HAP-1 (cell line): ENCODE measurements at regions not wholly inside any gene's neighbourhood (a gene's known extent, or its start where the extent isn't known, plus 50 kb on each side); places are given as distances from the start of the nearest gene placed in this dataset.
"Not testable (repeated sequence)": the region's sequence is repeated elsewhere in the genome, so short reads cannot be mapped to it uniquely, and the experiment has no call there.

Source experiments
- DNase-seq, 2 experiments: peaks; one replicate each; pipeline ENCODE4 v3.0.0-alpha.2; 2016 to 2020; ENCODE audit warnings: low spot score in 2 of 2
- H3K27me3 ChIP-seq: fragments of 250-450 bp; sonication (Bioruptor Pico); 2 replicates; pipeline ENCODE4 v1.5.1; 2020; ENCODE audit warnings: low read depth, mild to moderate bottlenecking, moderate library complexity
- H3K36me3 ChIP-seq: fragments of 250-450 bp; sonication (Bioruptor Pico); replicated peaks from 2 replicates; pipeline ENCODE4 v1.5.1; 2020; ENCODE audit warnings: mild to moderate bottlenecking
- H3K4me1 ChIP-seq: fragments of 250-450 bp; sonication (Bioruptor Pico); 2 replicates; pipeline ENCODE4 v1.5.1; 2020; ENCODE audit warnings: mild to moderate bottlenecking
- H3K4me3 ChIP-seq: fragments of 250-450 bp; sonication (Bioruptor Pico); 2 replicates; pipeline ENCODE4 v1.5.1; 2020; ENCODE audit warnings: mild to moderate bottlenecking, moderate library complexity
- H3K9me3 ChIP-seq: fragments of 250-450 bp; sonication (Bioruptor Pico); 2 replicates; pipeline ENCODE4 v1.5.1; 2020; ENCODE audit warnings: mild to moderate bottlenecking, moderate library complexity
- in situ Hi-C: fragments of 300-500 bp; cut with MboI; formaldehyde crosslinking; loops from 3 replicates; pipeline ENCODE4 v1.14.3; 2020; ENCODE audit warnings: low sequenced_read_pairs, inconsistent platforms, mixed read lengths

GRCh38 chr11:107276077-107276476, 181.5 kb downstream of the CWF19L2 start:
- no peak for DNase-seq
- in situ Hi-C loops, result no loop called here
- Histone ChIP-seq H3K4me1 (no peaks in the 10 kb centered on the region; the same call in 1 of the 2 replicates), H3K4me3 (no peak overlapping the region), H3K27me3 (peaks cover 3% of the 10 kb centered on the region), H3K36me3 (no peaks in the 10 kb centered on the region), H3K9me3 (no peaks in the 10 kb centered on the region)

- Histone ChIP-seq H3K9me3 (no peaks in the 10 kb centered on the region), H3K27me3 (peaks cover 3% of the 10 kb centered on the region), H3K36me3 (no peaks in the 10 kb centered on the region), H3K4me3 (no peak overlapping the region), H3K4me1 (no peaks in the 10 kb centered on the region; the same call in 1 of the 2 replicates)
- in situ Hi-C loops, result no loop called here
- no peak for DNase-seq
Measured at GRCh38 chr11:107275632-107276031, 182.0 kb downstream of the CWF19L2 start.

GRCh38 chr11:107274138-107274537, 183.5 kb downstream of the CWF19L2 start:
- Histone ChIP-seq H3K9me3 (no peaks in the 10 kb centered on the region; the same call in 1 of the 2 replicates), H3K4me3 (no peak overlapping the region), H3K4me1 (peaks cover 4% of the 10 kb centered on the region), H3K36me3 (no peaks in the 10 kb centered on the region), H3K27me3 (peaks cover 3% of the 10 kb centered on the region)
- no peak for DNase-seq
- in situ Hi-C loops, result no loop called here

GRCh38 chr11:107272561-107272960, 185.1 kb downstream of the CWF19L2 start:
- H3K9me3 ChIP-seq, result no peaks in the 10 kb centered on the region; the same call in 1 of the 2 replicates
- H3K27me3 ChIP-seq, result peaks cover 3% of the 10 kb centered on the region
- no peak overlapping the region for H3K4me3 ChIP-seq
- peaks cover 10% of the 10 kb centered on the region for H3K4me1 ChIP-seq
- DNase-seq, result no peak
- H3K36me3 ChIP-seq, result no peaks in the 10 kb centered on the region
- in situ Hi-C loops, result no loop called here

- Histone ChIP-seq H3K9me3 (no peaks in the 10 kb centered on the region; the same call in 1 of the 2 replicates), H3K4me3 (no peak overlapping the region), H3K4me1 (peaks cover 10% of the 10 kb centered on the region), H3K36me3 (no peaks in the 10 kb centered on the region), H3K27me3 (peaks cover 3% of the 10 kb centered on the region)
- DNase-seq, result no peak
- in situ Hi-C loops, result no loop called here
Measured at GRCh38 chr11:107271425-107271824, 186.2 kb downstream of the CWF19L2 start.

GRCh38 chr11:107268977-107269376, 188.6 kb downstream of the CWF19L2 start:
- in situ Hi-C loops, result no loop called here
- H3K36me3 ChIP-seq, result no peaks in the 10 kb centered on the region
- H3K4me1 ChIP-seq, result peaks cover 10% of the 10 kb centered on the region
- H3K27me3 ChIP-seq, result peaks cover 3% of the 10 kb centered on the region
- H3K9me3 ChIP-seq, result no peaks in the 10 kb centered on the region; the same call in 1 of the 2 replicates
- no peak overlapping the region for H3K4me3 ChIP-seq
- peak; percentile 23 to 74 for DNase-seq

GRCh38 chr11:107266455-107266854, 191.2 kb downstream of the CWF19L2 start:
- in situ Hi-C loops, result no loop called here
- no peak overlapping the region for H3K4me3 ChIP-seq
- H3K27me3 ChIP-seq, result peaks cover 3% of the 10 kb centered on the region
- H3K9me3 ChIP-seq, result no peaks in the 10 kb centered on the region; the same call in 1 of the 2 replicates
- peaks cover 10% of the 10 kb centered on the region for H3K4me1 ChIP-seq
- DNase-seq, result no peak
- H3K36me3 ChIP-seq, result no peaks in the 10 kb centered on the region

- no peak for DNase-seq
- no peaks in the 10 kb centered on the region; the same call in 1 of the 2 replicates for H3K9me3 ChIP-seq
- no peak overlapping the region for H3K4me3 ChIP-seq
- H3K4me1 ChIP-seq, result peaks cover 10% of the 10 kb centered on the region
- H3K36me3 ChIP-seq, result no peaks in the 10 kb centered on the region
- no peaks in the 10 kb centered on the region; the same call in 1 of the 2 replicates for H3K27me3 ChIP-seq
- in situ Hi-C loops, result no loop called here
Measured at GRCh38 chr11:107265591-107266121, 192.0 kb downstream of the CWF19L2 start.

GRCh38 chr11:107263844-107264563, 193.6 kb downstream of the CWF19L2 start:
- H3K9me3 ChIP-seq, result no peaks in the 10 kb centered on the region
- in situ Hi-C loops, result no loop called here
- no peak overlapping the region for H3K4me3 ChIP-seq
- no peaks in the 10 kb centered on the region for H3K27me3 ChIP-seq
- no peaks in the 10 kb centered on the region for H3K36me3 ChIP-seq
- no peak for DNase-seq
- peaks cover 5% of the 10 kb centered on the region for H3K4me1 ChIP-seq

GRCh38 chr11:107259811-107260221, 197.8 kb downstream of the CWF19L2 start:
- Histone ChIP-seq H3K27me3 (no peaks in the 10 kb centered on the region), H3K4me1 (no peaks in the 10 kb centered on the region), H3K9me3 (no peaks in the 10 kb centered on the region), H3K4me3 (no peak overlapping the region), H3K36me3 (no peaks in the 10 kb centered on the region)
- DNase-seq, result no peak
- in situ Hi-C loops, result no loop called here

- no peaks in the 10 kb centered on the region for H3K4me1 ChIP-seq
- H3K27me3 ChIP-seq, result no peaks in the 10 kb centered on the region
- no peak for DNase-seq
- no peaks in the 10 kb centered on the region for H3K36me3 ChIP-seq
- no peak overlapping the region for H3K4me3 ChIP-seq
- in situ Hi-C loops, result no loop called here
- H3K9me3 ChIP-seq, result no peaks in the 10 kb centered on the region
Measured at GRCh38 chr11:107257710-107258109, 199.9 kb downstream of the CWF19L2 start.

- H3K4me3 ChIP-seq, H3K9me3 ChIP-seq, H3K27me3 ChIP-seq, H3K36me3 ChIP-seq, in situ Hi-C loops, DNase-seq, H3K4me1 ChIP-seq: not testable (repeated sequence)
Measured at GRCh38 chr11:107253661-107254060, 204.0 kb downstream of the CWF19L2 start.

- Histone ChIP-seq H3K4me1 (no peaks in the 10 kb centered on the region), H3K36me3 (no peaks in the 10 kb centered on the region), H3K9me3 (no peaks in the 10 kb centered on the region), H3K27me3 (no peaks in the 10 kb centered on the region), H3K4me3 (no peak overlapping the region)
- in situ Hi-C loops, result no loop called here
- no peak for DNase-seq
Measured at GRCh38 chr11:107252429-107253161, 205.0 kb downstream of the CWF19L2 start.

- no peaks in the 10 kb centered on the region for H3K27me3 ChIP-seq
- no peaks in the 10 kb centered on the region for H3K4me1 ChIP-seq
- in situ Hi-C loops, result no loop called here
- H3K4me3 ChIP-seq, result no peak overlapping the region
- no peak for DNase-seq
- H3K36me3 ChIP-seq, result no peaks in the 10 kb centered on the region
- H3K9me3 ChIP-seq, result no peaks in the 10 kb centered on the region
Measured at GRCh38 chr11:107251298-107251697, 206.3 kb downstream of the CWF19L2 start.
